ENCODE measurements at regions not wholly inside any gene's neighbourhood (a gene's known extent, or its start where the extent isn't known, plus 50 kb on each side); places are given as distances from the start of the nearest gene placed in this dataset.
"Not testable (repeated sequence)": the region's sequence is repeated elsewhere in the genome, so short reads cannot be mapped to it uniquely, and the experiment has no call there.

GRCh38 chr17:20868662-20869007 is 174.2 kb downstream of the USP22 start:
- TF ChIP-seq, protein P1, sequence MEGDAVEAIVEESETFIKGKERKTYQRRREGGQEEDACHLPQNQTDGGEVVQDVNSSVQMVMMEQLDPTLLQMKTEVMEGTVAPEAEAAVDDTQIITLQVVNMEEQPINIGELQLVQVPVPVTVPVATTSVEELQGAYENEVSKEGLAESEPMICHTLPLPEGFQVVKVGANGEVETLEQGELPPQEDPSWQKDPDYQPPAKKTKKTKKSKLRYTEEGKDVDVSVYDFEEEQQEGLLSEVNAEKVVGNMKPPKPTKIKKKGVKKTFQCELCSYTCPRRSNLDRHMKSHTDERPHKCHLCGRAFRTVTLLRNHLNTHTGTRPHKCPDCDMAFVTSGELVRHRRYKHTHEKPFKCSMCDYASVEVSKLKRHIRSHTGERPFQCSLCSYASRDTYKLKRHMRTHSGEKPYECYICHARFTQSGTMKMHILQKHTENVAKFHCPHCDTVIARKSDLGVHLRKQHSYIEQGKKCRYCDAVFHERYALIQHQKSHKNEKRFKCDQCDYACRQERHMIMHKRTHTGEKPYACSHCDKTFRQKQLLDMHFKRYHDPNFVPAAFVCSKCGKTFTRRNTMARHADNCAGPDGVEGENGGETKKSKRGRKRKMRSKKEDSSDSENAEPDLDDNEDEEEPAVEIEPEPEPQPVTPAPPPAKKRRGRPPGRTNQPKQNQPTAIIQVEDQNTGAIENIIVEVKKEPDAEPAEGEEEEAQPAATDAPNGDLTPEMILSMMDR (IDR thresholded peaks at IDR 0.05): not testable (repeated sequence)
- not testable (repeated sequence) for TF ChIP-seq EP300, POLR2AphosphoS5 (IDR thresholded peaks at IDR 0.05)
